ENCODE measurements at regions not wholly inside any gene's neighbourhood (a gene's known extent, or its start where the extent isn't known, plus 50 kb on each side); places are given as distances from the start of the nearest gene placed in this dataset.
"Not testable (repeated sequence)": the region's sequence is repeated elsewhere in the genome, so short reads cannot be mapped to it uniquely, and the experiment has no call there.

DNA sequence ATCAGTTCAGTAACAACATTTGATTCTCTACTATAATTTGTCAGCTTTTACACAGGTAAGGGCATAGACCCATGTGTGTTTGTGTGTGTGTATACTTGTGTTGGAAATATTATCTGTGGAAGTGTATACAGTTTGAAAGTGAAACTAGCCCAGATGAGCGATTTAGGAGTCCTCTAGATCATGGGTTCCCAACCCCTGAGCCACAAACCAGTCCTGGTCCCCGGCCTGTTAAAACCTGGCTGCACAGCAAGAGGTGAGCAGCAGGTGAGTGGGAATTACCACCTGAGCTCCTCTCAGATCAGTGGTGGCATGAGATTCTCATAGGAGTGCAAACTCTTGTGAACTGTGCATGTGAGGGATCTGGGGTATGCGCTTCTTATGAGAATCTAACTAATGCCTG lies 1221.5 kb upstream of the SORCS1 start:
- DNase-seq, result no peak

- DNase-seq, result no peak
Measured at GRCh38 chr10:108384378-108384777, 1219.9 kb upstream of the SORCS1 start.

DNA sequence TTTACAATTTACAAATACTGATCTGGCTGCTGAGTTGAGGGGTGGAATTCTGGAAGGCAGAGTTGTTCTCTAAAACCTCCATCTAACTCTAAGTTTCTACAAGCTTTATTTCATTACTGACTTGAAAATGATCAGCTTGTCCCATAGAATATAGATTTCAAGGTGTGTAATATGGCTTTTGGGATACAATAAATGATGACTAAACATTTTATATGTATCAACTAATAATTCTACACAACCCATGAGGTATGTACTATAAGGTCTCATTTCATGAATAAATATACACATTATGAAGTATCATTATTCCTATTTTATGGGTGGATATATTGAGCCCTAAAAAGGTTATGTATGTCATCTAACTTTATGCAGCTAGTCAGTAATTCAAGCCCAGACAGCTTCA lies 1214.3 kb upstream of the SORCS1 start:
- no peak for DNase-seq

- DNase-seq, result no peak
Measured at GRCh38 chr10:108375691-108376090, 1211.2 kb upstream of the SORCS1 start.

DNA sequence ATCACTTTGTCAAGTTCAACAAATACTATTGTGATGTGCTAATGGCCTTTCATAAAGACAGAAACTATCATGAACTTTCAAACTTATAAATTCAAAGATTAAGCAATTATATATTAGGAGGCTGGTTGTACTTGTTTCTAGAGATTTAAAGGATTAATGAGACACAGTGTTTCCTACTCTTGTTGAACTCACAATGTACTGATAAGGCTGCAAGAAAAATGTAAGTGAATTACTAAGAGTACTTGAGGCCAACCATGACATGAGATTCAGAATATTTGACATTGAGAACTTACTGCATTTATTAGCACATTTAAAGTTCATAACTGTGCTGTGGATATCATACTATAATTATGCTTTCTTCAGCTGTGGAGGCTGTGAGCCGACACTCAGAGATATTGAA lies 1210.5 kb upstream of the SORCS1 start:
- DNase-seq, result no peak

DNA sequence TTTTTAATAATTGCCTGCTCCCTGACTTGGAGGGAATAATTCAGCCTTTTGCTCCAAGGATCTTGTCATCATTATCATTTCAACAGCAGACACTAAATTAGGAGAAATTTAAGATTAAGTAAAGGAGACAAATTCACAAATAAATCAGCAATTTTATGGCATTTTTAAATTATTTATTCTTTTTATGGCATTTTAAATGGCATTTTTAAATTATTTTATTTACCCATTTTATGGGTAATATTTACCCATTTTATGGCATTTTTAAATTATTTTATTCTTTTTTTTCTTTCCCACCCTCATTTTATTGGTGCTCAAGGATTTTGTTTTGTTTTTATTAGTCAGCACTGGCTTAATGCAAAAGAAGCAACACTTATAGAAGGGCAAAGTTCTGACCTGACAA lies 1201.0 kb upstream of the SORCS1 start:
- no peak for DNase-seq

- DNase-seq, result no peak
Measured at GRCh38 chr10:108363576-108363975, 1199.1 kb upstream of the SORCS1 start.

DNA sequence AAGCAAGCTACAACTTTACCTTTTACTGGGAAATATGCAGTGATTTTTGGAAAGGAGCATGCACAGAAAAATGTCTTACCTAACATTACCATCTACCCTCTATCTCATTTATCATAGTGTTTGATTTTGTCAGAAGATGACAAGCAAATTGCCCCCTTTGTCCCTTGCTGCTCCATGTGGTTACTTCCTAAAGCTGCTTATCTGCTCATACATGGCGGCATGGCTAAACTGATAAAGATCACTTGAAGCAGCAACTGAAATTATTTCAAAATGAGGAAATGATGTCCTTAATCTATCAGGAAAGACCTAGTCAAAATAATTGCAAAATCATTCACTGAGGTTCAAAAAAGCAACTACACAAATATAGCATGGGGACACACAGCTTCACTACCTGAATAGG lies 1198.5 kb upstream of the SORCS1 start:
- DNase-seq, result no peak

- DNase-seq, result no peak
Measured at GRCh38 chr10:108362296-108362695, 1197.8 kb upstream of the SORCS1 start.

- DNase-seq, result no peak
Measured at GRCh38 chr10:108360187-108360586, 1195.7 kb upstream of the SORCS1 start.

- no peak for DNase-seq
Measured at GRCh38 chr10:108358912-108359311, 1194.4 kb upstream of the SORCS1 start.

- no peak for DNase-seq
Measured at GRCh38 chr10:108352771-108353170, 1188.3 kb upstream of the SORCS1 start.

DNA sequence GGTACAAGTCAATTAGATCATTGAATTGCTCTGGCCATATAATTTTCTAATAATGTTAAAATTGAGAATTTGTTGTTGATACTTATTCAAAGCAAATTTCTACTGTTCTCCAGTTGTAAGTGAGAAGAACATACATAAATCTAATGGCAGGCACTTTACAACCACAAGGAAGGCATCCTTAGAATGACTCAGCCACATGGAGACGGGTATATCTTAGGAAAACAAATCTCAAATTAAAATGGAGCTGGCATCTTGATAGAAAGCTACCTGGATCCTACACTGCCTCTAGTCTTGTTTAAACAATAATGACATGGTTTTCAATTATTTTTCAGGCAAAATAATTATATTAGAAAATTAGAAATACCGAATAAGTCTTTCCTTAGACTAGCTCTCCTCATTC lies 1183.7 kb upstream of the SORCS1 start:
- no peak for DNase-seq

GRCh38 chr10:108346066-108346465 lies 1181.6 kb upstream of the SORCS1 start:
- no peak for DNase-seq

DNA sequence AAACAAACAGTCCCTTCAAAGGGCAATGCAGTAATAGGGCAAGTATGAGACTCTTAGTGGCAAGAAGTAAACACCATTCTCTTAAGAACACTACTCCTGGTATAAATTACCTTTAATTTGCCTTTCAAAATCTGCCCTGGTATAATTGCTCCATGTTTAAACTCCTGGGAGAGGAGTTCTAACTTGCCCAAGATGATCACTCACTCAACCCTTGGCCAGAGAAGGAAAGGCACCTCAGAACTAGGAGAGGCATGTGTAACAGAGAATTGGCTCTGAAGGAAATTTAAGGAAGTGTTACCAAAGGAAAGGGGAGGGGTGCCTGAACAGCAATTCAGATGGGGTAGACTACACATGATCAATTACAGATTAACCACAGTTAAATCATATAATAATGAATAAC lies 1173.6 kb upstream of the SORCS1 start:
- DNase-seq, result no peak

DNA sequence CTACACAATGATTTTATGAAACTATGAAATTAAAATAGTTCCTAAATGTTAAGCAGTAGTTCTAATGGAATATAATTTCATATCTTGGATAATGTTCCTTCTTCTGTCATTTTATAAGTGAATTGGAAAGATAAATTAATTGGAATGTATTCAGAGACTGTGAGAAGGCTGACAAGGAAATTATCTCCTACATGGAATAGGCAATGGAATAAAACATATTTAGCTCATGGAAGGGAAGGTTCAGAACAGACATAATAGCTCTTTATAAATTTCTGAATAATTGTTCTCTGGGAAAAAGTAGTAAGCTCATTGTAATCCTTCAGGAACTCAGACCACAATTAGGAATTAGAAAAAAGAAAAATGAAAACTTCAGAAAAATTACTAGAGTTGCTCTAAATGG lies 1172.3 kb upstream of the SORCS1 start:
- DNase-seq, result no peak

- no peak for DNase-seq
Measured at GRCh38 chr10:108327706-108328105, 1163.2 kb upstream of the SORCS1 start.

DNA sequence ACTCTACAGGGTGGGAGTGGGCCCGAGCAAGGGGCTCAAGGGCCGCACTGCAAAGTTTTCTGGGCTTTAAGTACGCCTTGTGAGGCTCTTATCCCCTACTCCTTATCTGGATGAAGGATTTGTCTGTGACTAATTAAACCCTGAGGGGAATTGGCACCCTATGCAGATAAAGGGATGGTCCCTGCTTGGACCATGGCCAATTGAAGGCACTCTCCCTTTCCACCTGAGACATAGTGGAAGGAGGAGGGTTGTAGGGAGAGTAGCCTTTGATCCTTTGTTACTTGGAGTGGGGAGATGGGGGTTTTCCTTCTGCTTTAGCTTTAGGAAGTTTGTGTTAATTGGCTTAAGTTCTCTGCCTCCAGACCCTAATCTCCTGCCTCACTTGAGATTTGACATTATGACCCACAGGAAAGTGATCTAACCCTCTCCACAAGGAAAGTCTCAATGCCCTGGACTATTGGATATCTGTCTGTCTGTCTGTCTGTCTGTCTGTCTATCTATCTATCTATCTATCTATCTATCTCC lies 1158.8 kb upstream of the SORCS1 start:
- no peak for DNase-seq

GRCh38 chr10:108319434-108320222 lies 1155.1 kb upstream of the SORCS1 start:
- DNase-seq, result no peak

DNA sequence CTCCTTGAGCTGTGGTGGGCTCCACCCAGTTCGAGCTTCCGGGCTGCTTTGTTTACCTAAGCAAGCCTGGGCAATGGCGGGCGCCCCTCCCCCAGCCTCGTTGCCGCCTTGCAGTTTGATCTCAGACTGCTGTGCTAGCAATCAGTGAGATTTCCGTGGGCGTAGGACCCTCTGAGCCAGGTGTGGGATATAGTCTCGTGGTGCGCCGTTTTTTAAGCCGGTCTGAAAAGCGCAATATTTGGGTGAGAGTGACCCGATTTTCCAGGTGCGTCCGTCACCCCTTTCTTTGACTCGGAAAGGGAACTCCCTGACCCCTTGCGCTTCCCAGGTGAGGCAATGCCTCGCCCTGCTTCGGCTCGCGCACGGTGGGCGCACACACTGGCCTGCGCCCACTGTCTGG lies 1151.1 kb upstream of the SORCS1 start:
- not testable (repeated sequence) for DNase-seq

GRCh38 chr10:108307925-108308312 lies 1143.4 kb upstream of the SORCS1 start:
- no peak for DNase-seq

GRCh38 chr10:108307250-108307924 lies 1142.9 kb upstream of the SORCS1 start:
- DNase-seq, result no peak

- DNase-seq, result no peak
Measured at GRCh38 chr10:108303149-108303548, 1138.6 kb upstream of the SORCS1 start.

DNA sequence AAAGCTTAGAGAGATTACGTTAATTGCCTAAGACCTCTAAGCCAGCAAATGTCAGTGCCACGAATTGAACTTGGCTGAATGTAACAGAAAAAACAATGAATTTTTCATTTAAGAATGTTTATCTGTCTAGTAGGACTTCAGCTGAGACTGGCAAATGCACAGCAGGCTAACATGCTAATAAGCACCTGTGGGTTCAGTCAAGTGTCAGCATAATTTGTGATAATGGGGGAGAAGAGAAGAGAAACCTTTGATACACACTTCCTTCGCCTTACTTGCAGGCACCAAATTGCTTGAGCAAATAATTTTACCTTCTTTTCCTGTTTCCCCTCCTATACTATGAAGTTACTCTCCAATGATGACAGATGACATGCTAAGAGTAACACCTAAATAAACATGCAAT lies 1136.5 kb upstream of the SORCS1 start:
- no peak for DNase-seq

GRCh38 chr10:108290823-108291222 lies 1126.3 kb upstream of the SORCS1 start:
- no peak for DNase-seq
